ENCODE measurements at regions not wholly inside any gene's neighbourhood (a gene's known extent, or its start where the extent isn't known, plus 50 kb on each side); places are given as distances from the start of the nearest gene placed in this dataset.

GRCh38 chr11:33624083-33624482, 76.5 kb downstream of the C11orf91 start:
- Histone ChIP-seq H3K9me3 (ENCODE audit: control insufficient read depth, insufficient read depth, low read depth, low read length) (no peaks in the 10 kb centered on the region), H3K36me3 (ENCODE audit: control insufficient read depth in 2 of 2, insufficient read depth in 1 of 2, low read length in 2 of 2) (no peaks in the 10 kb centered on the region), H3K4me3 (ENCODE audit: low read depth, low read length) (no peak overlapping the region), H3K4me1 (ENCODE audit: control insufficient read depth, insufficient read depth, low read length) (no peaks in the 10 kb centered on the region), H3K27ac (ENCODE audit: extremely low read depth, low read depth, low read length) (no peak overlapping the region)
- ChIA-PET CTCF (interaction anchor here (0.9 kb wide), 1 partner anchor 92 kb away, joined by 3 read pairs; no protein-coding TSS in a partner anchor), POLR2A (no interaction called here)
- TF ChIP-seq ZXDB (tag by site-specific recombination; IDR thresholded peaks at IDR 0.05) (no peak), ZNF354C (tag by site-specific recombination; IDR thresholded peaks at IDR 0.05; ENCODE audit: borderline replicate concordance, low read depth) (no peak), ZNF768 (tag by site-specific recombination; IDR thresholded peaks at IDR 0.05) (no peak), TRIM28 (IDR thresholded peaks at IDR 0.05; ENCODE audit: borderline replicate concordance, low read length) (no peak), ZNF610 (tag by site-specific recombination; IDR thresholded peaks at IDR 0.05; ENCODE audit: borderline replicate concordance) (no peak), ZBTB44 (tag by site-specific recombination; IDR thresholded peaks at IDR 0.05) (no peak), ZNF830 (tag by site-specific recombination; IDR thresholded peaks at IDR 0.05; ENCODE audit: low read depth) (no peak), PRDM1 (tag by site-specific recombination; IDR thresholded peaks at IDR 0.05) (no peak), ZNF626 (tag by site-specific recombination; IDR thresholded peaks at IDR 0.05) (no peak), ZNF624 (tag by site-specific recombination; IDR thresholded peaks at IDR 0.05) (no peak), ZNF555 (tag by site-specific recombination; conservative IDR thresholded peaks at IDR 0.05) (no peak), ZBTB20 (tag by site-specific recombination; IDR thresholded peaks at IDR 0.05) (no peak), GLI2 (tag by site-specific recombination; IDR thresholded peaks at IDR 0.05; ENCODE audit: borderline replicate concordance, low read depth) (no peak), ZNF843 (tag by site-specific recombination; IDR thresholded peaks at IDR 0.05) (no peak), ZNF521 (tag by site-specific recombination; IDR thresholded peaks at IDR 0.05) (no peak), HOXD13 (CRISPR knock-in tag; IDR thresholded peaks at IDR 0.05; ENCODE audit: borderline replicate concordance) (no peak), ZNF777 (tag by site-specific recombination; IDR thresholded peaks at IDR 0.05; ENCODE audit: borderline replicate concordance) (no peak), ZNF280C (tag by site-specific recombination; IDR thresholded peaks at IDR 0.05) (no peak), GLIS1 (tag by site-specific recombination; IDR thresholded peaks at IDR 0.05) (no peak), ZSCAN16 (tag by site-specific recombination; IDR thresholded peaks at IDR 0.05) (no peak)

GRCh38 chr11:33622806-33623205, 77.8 kb downstream of the C11orf91 start:
- no peak overlapping the region for H3K4me3 ChIP-seq (ENCODE audit: low read depth, low read length)
- no peaks in the 10 kb centered on the region for H3K9me3 ChIP-seq (ENCODE audit: control insufficient read depth, insufficient read depth, low read depth, low read length)
- H3K27ac ChIP-seq (ENCODE audit: extremely low read depth, low read depth, low read length) = no peak overlapping the region
- H3K36me3 ChIP-seq (ENCODE audit: control insufficient read depth in 2 of 2, insufficient read depth in 1 of 2, low read length in 2 of 2) = no peaks in the 10 kb centered on the region
- H3K4me1 ChIP-seq (ENCODE audit: control insufficient read depth, insufficient read depth, low read length) = no peaks in the 10 kb centered on the region
- TF ChIP-seq ZNF600 (tag by site-specific recombination; IDR thresholded peaks at IDR 0.05) (0 out of 2 replicates have a peak, but pooled peaks have one; percentile 24), GFI1B (tag by site-specific recombination; IDR thresholded peaks at IDR 0.05) (no peak), ZSCAN16 (tag by site-specific recombination; IDR thresholded peaks at IDR 0.05) (no peak)
- POLR2A ChIA-PET = no interaction called here
- CTCF ChIA-PET = no interaction called here

All from HEK293 (cell line).